ENCODE measurements at regions not wholly inside any gene's neighbourhood (a gene's known extent, or its start where the extent isn't known, plus 50 kb on each side); places are given as distances from the start of the nearest gene placed in this dataset.

- no peak for TF ChIP-seq CTCF (IDR thresholded peaks at IDR 0.05; ENCODE audit: borderline replicate concordance, control extremely low read depth, extremely low read depth, insufficient read depth, missing control alignments)
- DNase-seq (ENCODE audit: low spot score): no peak
- in situ Hi-C loops (cut with MboI; ENCODE audit: low sequenced_read_pairs, unreplicated experiment): no loop called here
These were observed 49.7 kb upstream of the TIAM2 start for GRCh38 chr6:154945271-154945890.
